ENCODE measurements at regions not wholly inside any gene's neighbourhood (a gene's known extent, or its start where the extent isn't known, plus 50 kb on each side); places are given as distances from the start of the nearest gene placed in this dataset.

GRCh38 chr2:134785659-134786430 lies 52.6 kb upstream of the ACMSD start:
- no peak overlapping the region for H3K27ac ChIP-seq (ENCODE audit: low read depth, low read length)
- peaks cover 2 to 18% (median 7%) of the 10 kb centered on the region in 7 donors for H3K4me1 Mint-ChIP-seq
- peaks cover 0 to 5% of the 10 kb centered on the region in 2 donors for H3K4me1 ChIP-seq (ENCODE audit: control insufficient read depth in 2 of 2, insufficient read depth in 2 of 2, low read length in 2 of 2)
- ChIA-PET CTCF (no interaction called here), POLR2A (no interaction called here)
- no peak for ATAC-seq
- H3K9me3 ChIP-seq (ENCODE audit: control insufficient read depth in 2 of 3, low read length in 3 of 3), result no peaks in the 10 kb centered on the region
- intact Hi-C loops (cut with micrococcal nuclease), result no loop called here
- H3K27me3 ChIP-seq (ENCODE audit: control insufficient read depth in 2 of 2, insufficient read depth in 2 of 2, low read length in 2 of 2), result no peaks in the 10 kb centered on the region
- no peak overlapping the region for H3K4me3 ChIP-seq (ENCODE audit: low read length)
- H3K36me3 ChIP-seq (ENCODE audit: control insufficient read depth in 2 of 3, insufficient read depth in 3 of 3, low read length in 3 of 3), result no peaks in the 10 kb centered on the region
- DNase-seq, result no peak
- peaks cover 0 to 2% (median 0%) of the 10 kb centered on the region in 11 donors for H3K9me3 Mint-ChIP-seq
- no peak overlapping the region for H3K27ac Mint-ChIP-seq
- peaks cover 0 to 11% (median 5%) of the 10 kb centered on the region in 5 donors for H3K27me3 Mint-ChIP-seq
- no peaks in the 10 kb centered on the region for H3K36me3 Mint-ChIP-seq
- H3K4me3 Mint-ChIP-seq, result no peak overlapping the region

GRCh38 chr2:134788417-134788816 lies 50.0 kb upstream of the ACMSD start:
- CTCF ChIA-PET, result no interaction called here
- no peaks in the 10 kb centered on the region for H3K9me3 ChIP-seq (ENCODE audit: control insufficient read depth in 2 of 3, low read length in 3 of 3)

More at GRCh38 chr2:134788417-134788816, 50.0 kb upstream of the ACMSD start:
- H3K4me3 Mint-ChIP-seq, result no peak overlapping the region
- no peak for ATAC-seq
- peaks cover 0 to 4% (median 0%) of the 10 kb centered on the region in 7 donors for H3K4me1 Mint-ChIP-seq
- H3K27me3 Mint-ChIP-seq, result peaks cover 0 to 7% (median 4%) of the 10 kb centered on the region in 5 donors
- peak overlapping the region in 1 of 9 donors; percentile 4 for H3K27ac Mint-ChIP-seq
- H3K36me3 Mint-ChIP-seq, result no peaks in the 10 kb centered on the region
- DNase-seq, result no peak
- H3K27ac ChIP-seq (ENCODE audit: low read depth, low read length), result no peak overlapping the region
- no peaks in the 10 kb centered on the region for H3K27me3 ChIP-seq (ENCODE audit: control insufficient read depth in 2 of 2, insufficient read depth in 2 of 2, low read length in 2 of 2)
- H3K4me3 ChIP-seq (ENCODE audit: low read length), result no peak overlapping the region
- intact Hi-C loops (cut with micrococcal nuclease), result no loop called here
- H3K4me1 ChIP-seq (ENCODE audit: control insufficient read depth in 2 of 2, insufficient read depth in 2 of 2, low read length in 2 of 2), result no peaks in the 10 kb centered on the region
- no peaks in the 10 kb centered on the region for H3K36me3 ChIP-seq (ENCODE audit: control insufficient read depth in 2 of 3, insufficient read depth in 3 of 3, low read length in 3 of 3)
- POLR2A ChIA-PET, result interaction anchor here (0.5 kb wide), 1 partner anchor 77 kb away, joined by 3 read pairs; no protein-coding TSS in a partner anchor
- peaks cover 0 to 2% (median 0%) of the 10 kb centered on the region in 11 donors for H3K9me3 Mint-ChIP-seq
